RPMI7951 (cell line): ENCODE measurements at regions not wholly inside any gene's neighbourhood (a gene's known extent, or its start where the extent isn't known, plus 50 kb on each side); places are given as distances from the start of the nearest gene placed in this dataset.
"Not testable (repeated sequence)": the region's sequence is repeated elsewhere in the genome, so short reads cannot be mapped to it uniquely, and the experiment has no call there.

Source experiments
- DNase-seq: peaks from one replicate; pipeline ENCODE4 v3.0.0-alpha.2; 2012; ENCODE audit warnings: low read depth

DNA sequence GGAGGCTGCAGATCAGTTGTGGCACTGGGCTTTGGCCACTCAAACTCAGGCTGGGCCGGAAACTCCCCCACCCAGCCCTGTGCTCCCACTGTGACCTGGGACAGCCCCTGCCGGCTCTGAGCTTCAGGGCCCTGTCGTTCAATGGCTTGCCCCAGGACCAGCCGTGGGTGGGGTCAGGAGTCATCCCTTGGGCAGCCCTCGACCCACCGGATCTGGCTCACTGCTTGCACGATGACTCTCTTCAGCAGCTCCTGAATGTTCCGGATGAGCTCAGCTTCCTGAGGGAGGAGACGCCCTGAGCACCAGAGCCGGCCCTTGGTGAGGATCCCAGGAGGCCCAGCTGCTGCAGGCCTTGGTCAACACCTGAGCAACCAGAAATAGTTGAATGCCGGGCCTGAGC is 1544.2 kb upstream of the USP9Y start:
- DNase-seq: not testable (repeated sequence)

DNA sequence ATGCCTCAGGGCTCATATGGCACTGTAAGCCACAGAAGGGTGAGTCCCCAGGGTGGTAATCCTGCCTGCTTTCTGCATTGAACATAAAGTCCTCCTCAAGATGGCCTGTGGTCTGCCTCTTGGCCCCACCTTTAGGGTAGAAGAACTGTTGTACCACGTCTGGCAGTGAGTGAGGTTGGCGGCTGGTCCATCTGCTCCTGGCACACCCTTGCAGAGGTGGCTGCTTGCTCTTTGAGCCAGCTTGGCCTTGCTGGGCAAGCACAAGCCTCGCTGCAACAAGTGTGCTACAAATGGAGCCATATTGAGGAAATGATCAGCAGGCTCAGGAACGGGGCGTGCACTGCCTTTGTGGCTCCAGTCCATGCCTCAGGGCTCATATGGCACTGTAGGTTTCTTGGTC is 1524.0 kb upstream of the USP9Y start:
- not testable (repeated sequence) for DNase-seq

DNA sequence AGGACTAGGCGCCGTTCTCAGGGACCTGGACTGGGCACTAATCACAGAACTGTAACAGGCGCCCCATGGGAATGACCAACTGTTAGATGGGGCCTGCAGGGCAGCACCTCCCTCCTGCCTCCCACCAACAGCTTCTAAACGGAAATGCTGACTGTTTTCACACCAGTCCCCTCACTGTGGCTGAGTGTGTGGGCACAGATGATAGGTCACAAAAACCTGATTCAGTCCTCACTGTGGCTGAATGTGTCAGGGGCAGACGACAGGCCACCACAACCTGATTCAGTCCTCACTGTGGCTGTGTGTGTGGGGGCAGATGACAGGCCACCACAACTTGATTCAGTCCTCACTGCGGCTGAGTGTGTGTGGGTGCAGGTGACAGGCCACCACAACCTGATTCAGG is 1499.9 kb upstream of the USP9Y start:
- DNase-seq: not testable (repeated sequence)

DNA sequence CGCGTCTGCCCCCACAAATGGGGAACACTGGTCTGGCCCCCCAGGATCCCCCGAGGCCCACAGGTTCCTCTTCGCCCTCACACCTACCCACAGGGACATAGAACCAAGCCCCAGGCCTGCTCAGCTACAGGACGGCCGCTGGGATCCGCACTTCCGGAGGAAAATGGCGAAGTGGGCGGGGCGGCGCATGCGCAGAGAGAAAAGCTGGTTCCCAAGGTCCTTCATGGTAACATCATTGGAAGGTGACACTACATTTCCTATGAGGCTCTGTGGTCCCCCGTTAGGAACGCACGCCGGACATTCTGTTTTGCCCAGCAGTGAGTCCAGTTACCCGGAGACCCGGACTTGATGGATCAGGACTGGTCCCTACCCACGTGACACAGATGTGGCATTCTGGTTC is 1486.2 kb upstream of the USP9Y start:
- not testable (repeated sequence) for DNase-seq
